SK-N-MC (cell line): ENCODE measurements at regions not wholly inside any gene's neighbourhood (a gene's known extent, or its start where the extent isn't known, plus 50 kb on each side); places are given as distances from the start of the nearest gene placed in this dataset.

Experiments used
- EZH2 ChIP-seq: fragments of 200-600 bp; sonication (generic); IDR thresholded peaks from one replicate; pipeline ENCODE4 v1.6.1; 2017; ENCODE audit warnings: antibody characterized with exemption
- POLR2AphosphoS5 ChIP-seq: IDR thresholded peaks from 2 replicates; pipeline ENCODE4 v1.6.1; 2012; ENCODE audit warnings: mild to moderate bottlenecking, low read depth, low read length, borderline replicate concordance

DNA sequence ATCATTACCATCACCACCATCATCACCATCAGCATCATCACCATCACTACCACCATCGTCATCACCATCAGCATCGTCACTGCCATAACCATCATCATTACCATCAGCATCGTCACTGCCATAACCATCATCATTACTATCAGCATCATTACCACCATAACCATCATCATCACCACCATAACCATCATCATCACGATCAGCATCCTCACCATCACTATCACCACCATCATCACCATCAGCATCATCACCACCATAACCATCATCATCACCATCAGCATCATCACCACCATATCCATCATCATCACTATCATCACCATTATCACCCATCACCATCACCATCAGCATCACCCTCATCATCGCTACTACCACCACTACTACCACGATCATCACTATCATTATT is 493.9 kb upstream of the TBX3 start:
- TF ChIP-seq EZH2 (no peak), POLR2AphosphoS5 (no peak)
